Peyer's patch (tissue), 4 donors: ENCODE measurements at regions not wholly inside any gene's neighbourhood (a gene's known extent, or its start where the extent isn't known, plus 50 kb on each side); places are given as distances from the start of the nearest gene placed in this dataset.

ENCODE experiments used
- POLR2A ChIP-seq, 2 donors: fragments of 450-650 bp; IDR thresholded peaks; one replicate each; pipeline ENCODE4 v1.5.1; 2017; ENCODE audit warnings: antibody characterized with exemption in 2 of 2, mild to moderate bottlenecking in 2 of 2, moderate library complexity in 2 of 2
- TF ChIP-seq, protein P1 (sequence below), 6 experiments: fragments of 450-650 bp in 4 of 6; fragments of 200-600 bp in 2 of 6; sonication (generic) in 1 of 6; IDR thresholded peaks; one replicate each; pipeline ENCODE4 v1.5.1; 2017 to 2019; ENCODE audit warnings: antibody characterized with exemption in 6 of 6, mild to moderate bottlenecking in 3 of 6, moderate library complexity in 1 of 6

DNA sequence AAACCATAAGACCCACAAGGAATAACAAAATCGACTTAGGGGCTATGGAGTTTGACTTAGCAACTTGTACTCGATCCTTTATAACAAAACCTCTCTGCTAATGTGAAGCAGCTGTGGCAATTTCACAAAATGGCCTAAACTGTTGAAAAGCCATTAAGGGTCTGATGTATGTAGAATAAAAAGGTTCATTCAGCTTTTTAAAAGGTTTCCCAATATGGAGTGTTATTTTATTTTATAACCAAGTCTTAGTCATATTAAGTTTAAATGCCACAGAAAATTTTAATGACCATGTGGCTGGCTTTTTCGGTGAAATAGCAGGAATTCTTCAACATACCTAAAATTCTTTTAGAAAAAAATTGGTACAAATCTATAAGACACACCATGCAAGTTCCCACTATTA is 291.8 kb upstream of the HAND2 start:
- TF ChIP-seq, protein P1, sequence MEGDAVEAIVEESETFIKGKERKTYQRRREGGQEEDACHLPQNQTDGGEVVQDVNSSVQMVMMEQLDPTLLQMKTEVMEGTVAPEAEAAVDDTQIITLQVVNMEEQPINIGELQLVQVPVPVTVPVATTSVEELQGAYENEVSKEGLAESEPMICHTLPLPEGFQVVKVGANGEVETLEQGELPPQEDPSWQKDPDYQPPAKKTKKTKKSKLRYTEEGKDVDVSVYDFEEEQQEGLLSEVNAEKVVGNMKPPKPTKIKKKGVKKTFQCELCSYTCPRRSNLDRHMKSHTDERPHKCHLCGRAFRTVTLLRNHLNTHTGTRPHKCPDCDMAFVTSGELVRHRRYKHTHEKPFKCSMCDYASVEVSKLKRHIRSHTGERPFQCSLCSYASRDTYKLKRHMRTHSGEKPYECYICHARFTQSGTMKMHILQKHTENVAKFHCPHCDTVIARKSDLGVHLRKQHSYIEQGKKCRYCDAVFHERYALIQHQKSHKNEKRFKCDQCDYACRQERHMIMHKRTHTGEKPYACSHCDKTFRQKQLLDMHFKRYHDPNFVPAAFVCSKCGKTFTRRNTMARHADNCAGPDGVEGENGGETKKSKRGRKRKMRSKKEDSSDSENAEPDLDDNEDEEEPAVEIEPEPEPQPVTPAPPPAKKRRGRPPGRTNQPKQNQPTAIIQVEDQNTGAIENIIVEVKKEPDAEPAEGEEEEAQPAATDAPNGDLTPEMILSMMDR (IDR thresholded peaks at IDR 0.05) = no peak
- no peak for TF ChIP-seq POLR2A (IDR thresholded peaks at IDR 0.05)
